ENCODE measurements at regions not wholly inside any gene's neighbourhood (a gene's known extent, or its start where the extent isn't known, plus 50 kb on each side); places are given as distances from the start of the nearest gene placed in this dataset.

- DNase-seq (ENCODE audit: low spot score) = no peak
These were observed 50.7 kb upstream of the GPR157 start for GRCh38 chr1:9179463-9180110.

DNA sequence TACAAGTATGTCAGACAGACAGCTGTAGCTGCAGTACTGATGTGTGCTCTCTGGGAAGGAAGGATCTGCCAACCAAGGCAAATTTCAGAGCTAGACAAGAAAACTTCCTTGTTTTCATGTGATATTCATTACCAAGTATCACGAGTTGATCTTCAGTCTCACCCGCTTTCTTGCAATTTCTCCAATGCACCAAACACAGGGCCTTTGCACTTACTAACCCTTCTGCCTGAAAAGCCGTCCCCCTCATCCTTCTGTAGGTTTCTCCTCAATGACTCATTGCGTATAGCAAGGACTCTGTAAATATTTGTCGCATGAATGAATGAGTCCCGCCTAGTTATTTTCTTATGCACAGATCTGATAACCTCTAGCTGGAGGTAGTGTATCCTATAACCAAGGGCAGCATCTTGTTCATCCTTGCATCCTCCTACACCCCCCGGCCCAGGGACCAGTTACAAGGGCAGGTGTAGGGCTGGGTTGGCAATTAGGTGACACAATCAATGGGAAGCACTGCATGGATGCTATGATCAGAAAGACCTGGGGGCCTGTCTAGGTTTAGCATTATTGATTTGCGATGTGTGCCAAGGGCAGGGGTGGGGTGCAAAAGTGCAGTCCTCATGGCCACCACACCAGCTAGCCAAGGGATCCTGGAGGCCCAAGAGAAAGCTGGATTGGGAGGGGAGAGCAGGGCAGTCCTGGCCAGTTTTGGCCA, 51.4 kb upstream of the GPR157 start:
- no peak for DNase-seq (ENCODE audit: low spot score)

DNA sequence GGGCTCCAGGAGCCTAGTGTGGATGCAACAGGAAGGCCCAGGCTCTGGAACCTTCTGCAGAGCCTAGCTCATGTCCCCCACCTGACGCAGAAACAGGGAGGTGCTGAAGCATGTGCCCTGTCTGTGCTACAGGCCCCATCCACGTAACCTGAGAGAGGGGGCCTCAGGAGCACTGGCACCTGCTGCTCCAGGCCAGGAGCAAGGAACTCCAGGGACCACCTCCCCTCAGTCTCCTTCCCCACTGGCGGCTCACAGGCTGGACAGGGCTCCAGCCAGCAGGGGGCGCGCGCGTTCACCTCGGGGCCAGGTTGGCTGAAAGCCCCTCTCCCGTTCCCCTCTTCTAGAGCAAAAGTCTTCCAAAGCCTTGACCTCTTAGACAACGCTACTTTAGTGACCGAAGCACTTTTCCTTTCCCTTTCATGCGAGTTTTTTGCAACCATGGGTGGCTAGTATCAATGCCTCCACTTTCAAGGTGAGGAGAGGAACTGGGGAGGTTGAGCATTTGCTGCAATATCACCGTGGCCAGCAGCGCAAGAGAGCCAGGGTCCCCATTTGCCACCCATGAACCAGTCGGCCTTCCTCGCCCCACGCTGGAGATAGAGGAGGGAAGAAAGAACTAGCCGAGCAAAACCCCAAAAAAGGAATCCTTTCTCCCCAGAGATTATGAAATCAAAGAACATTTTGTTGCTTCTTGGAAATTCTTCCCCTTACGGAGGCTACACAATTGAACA, 52.4 kb upstream of the GPR157 start:
- peak; percentile 93 for DNase-seq (ENCODE audit: low spot score)

DNA sequence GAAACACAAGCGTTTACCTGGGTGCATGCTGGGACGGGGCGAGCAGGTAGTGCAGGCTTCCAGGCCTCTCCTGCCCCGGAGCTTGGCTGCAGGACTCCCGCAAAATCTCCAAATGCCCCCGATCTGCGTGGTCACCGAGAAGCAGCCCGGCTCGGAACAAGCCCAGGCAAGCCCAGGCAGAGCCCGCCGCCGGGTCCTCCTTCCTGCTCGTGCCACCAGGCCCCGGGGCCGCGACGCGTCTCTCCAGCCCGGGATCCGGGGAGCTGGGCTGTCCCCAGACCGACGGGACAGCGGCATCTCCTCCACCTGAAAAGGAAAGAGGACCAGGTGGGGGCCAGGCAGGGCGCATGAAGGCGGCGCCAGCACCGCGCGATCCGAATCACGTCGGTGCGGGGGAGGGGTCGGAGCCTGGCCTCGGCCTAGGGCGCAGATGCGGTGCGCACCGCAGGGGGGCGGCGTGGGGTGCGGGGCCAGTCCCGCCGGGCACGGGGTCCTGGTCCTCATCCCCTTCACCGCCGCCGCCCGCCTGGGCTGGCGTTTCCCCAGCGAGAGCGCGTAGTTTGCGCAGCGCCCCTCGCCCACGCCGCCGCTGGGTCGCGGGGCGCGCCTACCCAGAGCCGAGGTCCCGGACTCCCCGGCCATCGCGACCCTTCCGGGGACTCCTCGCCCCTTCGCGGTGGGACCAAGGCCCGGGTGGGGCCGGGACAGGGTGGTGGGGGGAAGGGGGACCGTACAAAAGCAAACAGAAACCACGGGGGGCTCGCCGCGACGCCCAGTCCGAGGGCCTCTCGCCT, 52.4 kb upstream of the H6PD start:
- DNase-seq (ENCODE audit: low spot score) = no peak

DNA sequence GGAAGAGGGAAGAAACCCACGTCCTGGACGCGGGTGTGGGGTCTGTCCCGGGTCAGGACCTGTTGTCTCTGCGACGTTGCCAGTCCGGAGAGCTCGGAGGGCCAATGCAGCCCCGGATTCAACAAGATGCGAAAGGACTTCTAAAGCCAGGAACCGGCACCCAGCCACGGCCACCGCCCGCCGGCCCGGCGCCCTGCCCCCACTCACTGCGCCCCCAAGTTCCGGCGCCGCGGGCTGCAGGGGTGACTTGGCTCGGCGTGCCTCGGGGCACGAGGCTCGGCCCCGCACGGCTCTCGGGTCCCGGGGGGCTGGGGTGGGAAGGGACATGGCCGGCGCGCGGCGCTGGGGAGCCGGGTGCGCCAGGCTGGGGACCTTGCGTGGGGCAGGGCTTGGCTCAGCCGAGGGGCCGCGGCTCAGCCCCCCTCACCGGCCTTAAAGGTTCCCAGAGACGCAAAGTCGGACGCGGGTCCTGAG, 51.8 kb upstream of the H6PD start:
- DNase-seq (ENCODE audit: low spot score) = no peak

DNA sequence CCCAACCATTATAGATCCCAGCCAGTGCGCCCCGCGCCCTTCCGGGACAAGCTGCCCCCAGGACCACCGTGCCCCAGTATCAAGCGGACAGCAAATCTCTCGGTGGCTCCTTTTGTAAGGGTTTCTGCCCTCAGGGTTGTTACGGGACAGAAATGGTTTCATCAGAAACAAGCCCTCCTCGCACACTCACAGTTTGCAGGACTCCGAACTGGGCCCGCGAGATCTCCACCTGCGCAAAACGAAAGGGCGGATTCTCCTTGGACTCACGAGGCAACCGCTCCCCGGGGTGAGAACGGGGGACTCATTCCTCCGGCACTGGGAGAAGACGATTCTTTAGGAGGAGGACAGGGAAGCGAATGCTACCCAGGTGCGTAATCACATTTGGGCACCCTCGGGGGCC, 51.1 kb upstream of the H6PD start:
- DNase-seq (ENCODE audit: low spot score) = no peak

GRCh38 chr1:9183898-9184297, 50.7 kb upstream of the H6PD start:
- no peak for DNase-seq (ENCODE audit: low spot score)

GRCh38 chr1:9184749-9185148, 49.8 kb upstream of the H6PD start:
- no peak for DNase-seq (ENCODE audit: low spot score)
